Uterus (tissue), 2 donors: ENCODE measurements at regions not wholly inside any gene's neighbourhood (a gene's known extent, or its start where the extent isn't known, plus 50 kb on each side); places are given as distances from the start of the nearest gene placed in this dataset.

Experiments
- POLR2A ChIP-seq, 2 donors: fragments of 450-650 bp; IDR thresholded peaks; one replicate each; pipeline ENCODE4 v1.6.1; 2016; ENCODE audit warnings: antibody characterized with exemption in 2 of 2, mild to moderate bottlenecking in 1 of 2, moderate library complexity in 1 of 2
- TF ChIP-seq, protein P1 (sequence below), 4 experiments: fragments of 200-600 bp in 2 of 4; fragments of 450-650 bp in 2 of 4; sonication (generic) in 2 of 4; IDR thresholded peaks; one replicate each; pipeline ENCODE4 v1.5.1; 2016 to 2019; ENCODE audit warnings: antibody characterized with exemption in 4 of 4, mild to moderate bottlenecking in 2 of 4, moderate library complexity in 1 of 4

DNA sequence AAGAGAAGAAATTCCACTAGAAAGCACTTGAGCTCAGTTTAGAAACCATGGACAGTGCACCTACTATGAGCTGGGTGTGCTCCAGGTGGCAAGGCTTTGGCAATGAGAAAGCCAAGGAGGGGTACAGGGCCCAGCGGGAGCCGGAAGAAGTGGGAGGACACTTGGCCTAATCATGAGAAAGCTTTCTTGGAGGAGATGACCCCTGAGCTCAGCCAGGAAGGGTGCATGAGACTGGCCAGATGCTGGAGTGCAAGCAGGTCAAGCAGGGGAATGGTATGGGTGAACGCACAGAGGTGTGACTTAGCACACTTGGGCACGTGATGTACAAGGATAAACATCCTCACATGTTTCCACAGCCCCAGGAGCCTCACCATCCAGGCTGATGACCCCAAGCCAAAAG lies 97.2 kb upstream of the GLI2 start:
- TF ChIP-seq, protein P1, sequence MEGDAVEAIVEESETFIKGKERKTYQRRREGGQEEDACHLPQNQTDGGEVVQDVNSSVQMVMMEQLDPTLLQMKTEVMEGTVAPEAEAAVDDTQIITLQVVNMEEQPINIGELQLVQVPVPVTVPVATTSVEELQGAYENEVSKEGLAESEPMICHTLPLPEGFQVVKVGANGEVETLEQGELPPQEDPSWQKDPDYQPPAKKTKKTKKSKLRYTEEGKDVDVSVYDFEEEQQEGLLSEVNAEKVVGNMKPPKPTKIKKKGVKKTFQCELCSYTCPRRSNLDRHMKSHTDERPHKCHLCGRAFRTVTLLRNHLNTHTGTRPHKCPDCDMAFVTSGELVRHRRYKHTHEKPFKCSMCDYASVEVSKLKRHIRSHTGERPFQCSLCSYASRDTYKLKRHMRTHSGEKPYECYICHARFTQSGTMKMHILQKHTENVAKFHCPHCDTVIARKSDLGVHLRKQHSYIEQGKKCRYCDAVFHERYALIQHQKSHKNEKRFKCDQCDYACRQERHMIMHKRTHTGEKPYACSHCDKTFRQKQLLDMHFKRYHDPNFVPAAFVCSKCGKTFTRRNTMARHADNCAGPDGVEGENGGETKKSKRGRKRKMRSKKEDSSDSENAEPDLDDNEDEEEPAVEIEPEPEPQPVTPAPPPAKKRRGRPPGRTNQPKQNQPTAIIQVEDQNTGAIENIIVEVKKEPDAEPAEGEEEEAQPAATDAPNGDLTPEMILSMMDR (IDR thresholded peaks at IDR 0.05), result no peak
- TF ChIP-seq POLR2A (IDR thresholded peaks at IDR 0.05), result no peak
